ENCODE measurements at regions not wholly inside any gene's neighbourhood (a gene's known extent, or its start where the extent isn't known, plus 50 kb on each side); places are given as distances from the start of the nearest gene placed in this dataset.

DNA sequence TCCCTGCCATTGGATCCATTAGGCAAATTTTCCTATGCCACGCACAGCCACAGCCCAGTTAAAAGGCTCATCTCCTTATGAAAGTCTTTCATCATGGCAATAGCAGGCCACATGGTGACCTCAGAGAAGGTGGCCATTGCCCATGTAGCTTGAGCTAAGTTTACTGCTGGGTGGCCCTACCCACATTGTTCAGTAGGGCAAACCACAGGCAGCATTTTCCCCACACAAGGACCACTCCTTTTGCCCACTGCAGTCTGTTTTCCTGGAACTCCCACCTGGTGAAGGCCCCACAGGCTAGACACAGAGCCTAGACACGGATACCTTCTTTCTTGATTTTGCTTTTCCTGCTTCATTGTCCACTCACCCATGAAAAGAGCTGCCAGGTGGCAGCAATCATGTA is 101.5 kb upstream of the NPVF start:
- H3K9me3 Mint-ChIP-seq = no peaks in the 10 kb centered on the region
- no peaks in the 10 kb centered on the region for H3K36me3 Mint-ChIP-seq
- H3K27ac Mint-ChIP-seq = no peak overlapping the region
- no peaks in the 10 kb centered on the region for H3K4me1 Mint-ChIP-seq
- H3K4me3 Mint-ChIP-seq = no peak overlapping the region
- no peak for DNase-seq (ENCODE audit: low spot score in 2 of 2)
- no peak for ATAC-seq

- no peak overlapping the region for H3K4me3 Mint-ChIP-seq
- H3K9me3 Mint-ChIP-seq = peaks cover 4% of the 10 kb centered on the region
- no peak overlapping the region for H3K27ac Mint-ChIP-seq
- DNase-seq (ENCODE audit: low spot score in 2 of 2) (no peak), ATAC-seq (no peak)
- no peaks in the 10 kb centered on the region for H3K4me1 Mint-ChIP-seq
- H3K36me3 Mint-ChIP-seq = no peaks in the 10 kb centered on the region
These were observed 105.1 kb upstream of the NPVF start for GRCh38 chr7:25333296-25333928.

DNA sequence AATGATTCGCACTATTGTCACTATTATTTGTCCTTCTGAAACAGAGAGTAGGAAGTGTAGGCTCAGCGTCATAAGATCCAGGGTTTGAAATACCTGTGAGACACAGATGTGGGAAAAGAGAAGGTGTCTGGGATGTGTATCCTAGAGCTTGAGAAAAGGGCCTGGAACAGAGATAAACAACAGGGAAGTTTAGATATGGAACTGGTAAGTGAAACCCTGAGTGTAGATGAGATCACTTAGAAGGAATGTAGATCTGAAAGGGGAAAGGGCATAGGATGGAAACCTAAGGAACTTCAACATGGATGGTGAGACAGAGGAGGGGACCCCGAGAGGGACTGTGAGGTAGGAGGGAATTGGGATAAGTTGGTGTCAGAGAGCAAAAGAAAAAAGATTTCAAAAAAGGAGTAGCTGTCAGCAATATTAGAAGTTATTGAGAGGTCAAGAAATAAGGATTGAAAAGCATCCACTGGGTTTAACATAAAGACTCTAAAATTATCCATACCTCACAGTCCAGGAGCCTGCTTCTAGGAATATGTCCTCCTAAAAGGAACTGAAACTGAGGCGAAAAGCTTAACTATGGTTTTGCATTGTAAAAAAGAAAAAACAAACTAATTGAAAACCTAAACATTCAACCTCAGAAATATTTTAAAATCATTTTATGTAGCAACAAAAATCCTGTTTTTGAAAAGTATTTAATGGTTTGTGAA is 119.2 kb upstream of the NPVF start:
- H3K36me3 Mint-ChIP-seq = no peaks in the 10 kb centered on the region
- H3K4me3 Mint-ChIP-seq = no peak overlapping the region
- H3K4me1 Mint-ChIP-seq = no peaks in the 10 kb centered on the region
- no peak overlapping the region for H3K27ac Mint-ChIP-seq
- ATAC-seq = no peak
- no peaks in the 10 kb centered on the region for H3K9me3 Mint-ChIP-seq
- DNase-seq (ENCODE audit: low spot score in 2 of 2) = no peak

GRCh38 chr7:25348104-25348503 is 119.8 kb upstream of the NPVF start:
- H3K36me3 Mint-ChIP-seq = no peaks in the 10 kb centered on the region
- DNase-seq (ENCODE audit: low spot score in 2 of 2) (no peak), ATAC-seq (no peak)
- H3K4me3 Mint-ChIP-seq = no peak overlapping the region
- no peaks in the 10 kb centered on the region for H3K9me3 Mint-ChIP-seq
- no peak overlapping the region for H3K27ac Mint-ChIP-seq
- no peaks in the 10 kb centered on the region for H3K4me1 Mint-ChIP-seq

- no peaks in the 10 kb centered on the region for H3K9me3 Mint-ChIP-seq
- ATAC-seq = no peak
- no peak overlapping the region for H3K4me3 Mint-ChIP-seq
- no peaks in the 10 kb centered on the region for H3K4me1 Mint-ChIP-seq
- no peak for DNase-seq (ENCODE audit: low spot score in 2 of 2)
- no peak overlapping the region for H3K27ac Mint-ChIP-seq
- H3K36me3 Mint-ChIP-seq = no peaks in the 10 kb centered on the region
These were observed 121.2 kb upstream of the NPVF start for GRCh38 chr7:25349283-25350017.

- Mint-ChIP-seq H3K27ac (no peak overlapping the region), H3K4me3 (no peak overlapping the region), H3K9me3 (no peaks in the 10 kb centered on the region), H3K4me1 (no peaks in the 10 kb centered on the region), H3K36me3 (no peaks in the 10 kb centered on the region)
- DNase-seq (ENCODE audit: low spot score in 2 of 2) (no peak), ATAC-seq (no peak)
These were observed 121.8 kb upstream of the NPVF start for GRCh38 chr7:25350041-25350440.

- no peak for ATAC-seq
- Mint-ChIP-seq H3K27ac (no peak overlapping the region), H3K4me3 (no peak overlapping the region), H3K9me3 (no peaks in the 10 kb centered on the region), H3K36me3 (no peaks in the 10 kb centered on the region), H3K4me1 (no peaks in the 10 kb centered on the region)
- no peak for DNase-seq (ENCODE audit: low spot score in 2 of 2)
These were observed 123.5 kb upstream of the NPVF start for GRCh38 chr7:25351761-25352160.

- Mint-ChIP-seq H3K4me3 (no peak overlapping the region), H3K9me3 (no peaks in the 10 kb centered on the region), H3K4me1 (no peaks in the 10 kb centered on the region), H3K36me3 (no peaks in the 10 kb centered on the region), H3K27ac (no peak overlapping the region)
- ATAC-seq = no peak
- no peak for DNase-seq (ENCODE audit: low spot score in 2 of 2)
These were observed 124.9 kb upstream of the NPVF start for GRCh38 chr7:25353196-25353595.

DNA sequence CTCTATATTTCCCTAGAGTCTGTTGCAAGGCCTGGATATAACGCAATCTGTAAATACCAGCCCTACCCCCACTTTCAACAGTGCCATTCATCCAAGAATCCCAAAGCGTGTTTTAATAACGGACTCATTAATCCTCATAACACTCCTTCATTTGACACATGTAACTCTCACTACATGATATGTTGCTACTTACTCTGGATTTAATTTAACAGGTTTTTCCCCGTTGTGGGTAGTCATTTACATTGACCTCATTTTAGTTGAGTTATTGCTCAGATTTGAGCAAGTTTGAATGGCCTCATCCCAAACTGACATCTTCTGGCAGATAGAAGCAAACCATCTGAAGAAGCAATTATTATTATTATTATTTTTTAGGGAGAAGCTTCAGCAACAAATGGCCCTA is 125.4 kb upstream of the NPVF start:
- ATAC-seq (no peak), DNase-seq (ENCODE audit: low spot score in 2 of 2) (no peak)
- H3K27ac Mint-ChIP-seq = no peak overlapping the region
- no peaks in the 10 kb centered on the region for H3K36me3 Mint-ChIP-seq
- H3K4me1 Mint-ChIP-seq = no peaks in the 10 kb centered on the region
- H3K9me3 Mint-ChIP-seq = no peaks in the 10 kb centered on the region
- no peak overlapping the region for H3K4me3 Mint-ChIP-seq

GRCh38 chr7:25356534-25357151 is 128.4 kb upstream of the NPVF start:
- Mint-ChIP-seq H3K36me3 (no peaks in the 10 kb centered on the region), H3K4me1 (no peaks in the 10 kb centered on the region), H3K27ac (no peak overlapping the region), H3K9me3 (no peaks in the 10 kb centered on the region), H3K4me3 (no peak overlapping the region)
- ATAC-seq (no peak), DNase-seq (ENCODE audit: low spot score in 2 of 2) (no peak)

DNA sequence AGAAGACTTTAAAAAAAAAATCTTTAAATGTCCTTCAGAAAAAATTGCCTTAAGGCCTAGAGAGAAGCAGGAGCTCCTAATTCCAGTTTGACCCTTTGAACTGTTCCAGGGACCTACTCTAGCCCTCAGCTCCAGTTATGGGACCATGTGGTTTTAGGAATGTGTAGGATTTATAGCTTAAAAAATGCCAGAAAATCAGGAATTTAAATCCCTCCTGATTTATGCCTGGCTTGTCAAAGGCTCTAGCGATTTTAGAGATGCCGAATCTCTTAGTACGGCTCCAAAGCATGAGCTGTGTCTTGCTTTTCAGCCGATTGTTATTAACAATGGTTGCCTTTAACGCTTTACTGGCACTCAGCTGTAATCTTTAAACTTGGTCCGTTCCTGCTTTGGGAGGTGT is 130.6 kb upstream of the NPVF start:
- no peaks in the 10 kb centered on the region for H3K9me3 Mint-ChIP-seq
- H3K27ac Mint-ChIP-seq = no peak overlapping the region
- H3K4me3 Mint-ChIP-seq = no peak overlapping the region
- H3K36me3 Mint-ChIP-seq = no peaks in the 10 kb centered on the region
- DNase-seq (ENCODE audit: low spot score in 2 of 2) (no peak), ATAC-seq (no peak)
- no peaks in the 10 kb centered on the region for H3K4me1 Mint-ChIP-seq

DNA sequence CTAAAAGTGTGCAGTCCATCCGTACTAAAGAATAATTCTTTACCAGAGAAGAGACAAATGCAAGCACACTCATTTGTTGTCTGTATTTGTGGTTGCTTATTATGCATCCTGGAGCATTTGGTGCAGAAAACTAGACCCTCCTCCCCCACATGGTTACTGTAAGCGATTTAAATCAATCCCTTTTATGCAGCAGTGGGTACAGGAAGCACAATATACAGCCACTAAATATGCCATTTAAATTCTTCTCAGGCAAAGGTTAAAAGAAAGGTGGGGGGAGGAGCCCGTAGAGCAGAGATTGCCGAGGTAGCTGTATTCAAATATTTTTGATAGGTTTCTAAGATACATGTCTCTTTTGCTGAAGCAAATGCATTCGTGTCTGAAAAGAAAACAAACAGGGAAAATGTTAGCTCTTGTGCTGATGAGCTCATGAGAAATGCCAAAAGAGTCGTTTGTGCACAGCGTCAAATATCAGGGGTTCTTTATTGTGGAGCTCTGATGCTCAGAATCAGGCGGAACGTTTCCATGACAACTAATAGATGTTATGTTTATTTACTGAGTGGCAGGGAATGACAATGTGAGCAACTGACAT is 131.3 kb upstream of the NPVF start:
- Mint-ChIP-seq H3K4me3 (no peak overlapping the region), H3K36me3 (no peaks in the 10 kb centered on the region), H3K27ac (no peak overlapping the region), H3K4me1 (no peaks in the 10 kb centered on the region), H3K9me3 (no peaks in the 10 kb centered on the region)
- no peak for ATAC-seq
- no peak for DNase-seq (ENCODE audit: low spot score in 2 of 2)

DNA sequence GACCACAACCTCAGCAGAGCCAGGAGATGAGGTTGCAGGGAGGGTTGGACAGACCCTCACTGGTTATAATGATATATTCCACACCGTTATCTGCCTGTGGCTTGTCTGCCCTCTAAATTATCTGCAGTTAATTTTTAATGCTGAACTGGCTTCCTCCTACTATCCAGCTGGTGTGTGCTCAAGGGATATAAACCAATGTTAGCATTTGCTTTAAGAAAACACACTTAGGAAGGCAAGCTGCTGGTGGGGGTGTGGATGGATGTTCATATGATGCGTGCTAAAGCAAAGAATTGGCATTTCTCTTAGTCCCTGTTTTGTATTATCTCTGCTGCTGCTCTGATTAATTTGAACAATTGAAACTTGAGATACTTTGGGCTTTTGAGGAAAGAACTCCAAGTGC is 132.2 kb upstream of the NPVF start:
- Mint-ChIP-seq H3K9me3 (no peaks in the 10 kb centered on the region), H3K4me1 (no peaks in the 10 kb centered on the region), H3K36me3 (no peaks in the 10 kb centered on the region), H3K27ac (no peak overlapping the region), H3K4me3 (no peak overlapping the region)
- no peak for DNase-seq (ENCODE audit: low spot score in 2 of 2)
- ATAC-seq = no peak

- Mint-ChIP-seq H3K9me3 (no peaks in the 10 kb centered on the region), H3K4me1 (no peaks in the 10 kb centered on the region), H3K4me3 (no peak overlapping the region), H3K36me3 (no peaks in the 10 kb centered on the region), H3K27ac (no peak overlapping the region)
- no peak for DNase-seq (ENCODE audit: low spot score in 2 of 2)
- no peak for ATAC-seq
These were observed 133.1 kb upstream of the NPVF start for GRCh38 chr7:25361387-25361786.

GRCh38 chr7:25361863-25362262 is 133.6 kb upstream of the NPVF start:
- H3K27ac Mint-ChIP-seq = no peak overlapping the region
- H3K4me3 Mint-ChIP-seq = no peak overlapping the region
- H3K9me3 Mint-ChIP-seq = no peaks in the 10 kb centered on the region
- H3K36me3 Mint-ChIP-seq = no peaks in the 10 kb centered on the region
- no peaks in the 10 kb centered on the region for H3K4me1 Mint-ChIP-seq
- DNase-seq (ENCODE audit: low spot score in 2 of 2) = no peak
- no peak for ATAC-seq
